Keratinocyte (primary cell): ENCODE measurements at regions not wholly inside any gene's neighbourhood (a gene's known extent, or its start where the extent isn't known, plus 50 kb on each side); places are given as distances from the start of the nearest gene placed in this dataset.

ENCODE experiments used
- DNase-seq: peaks from one replicate; pipeline ENCODE4 v3.0.0-alpha.2; 2011; ENCODE audit warnings: low read depth, missing footprints, low spot score
- FAIRE-seq: peaks from 2 replicates; lab custom pipeline; 2011; peaks lifted over from hg19 to GRCh38; lab: Jason Lieb, UNC
- H2AFZ ChIP-seq: 2 replicates; pipeline ENCODE4 v1.6.0; 2012; ENCODE audit warnings: low read length, control low read depth, inconsistent platforms; ENCODE audit not compliant: control insufficient read depth
- H3K27ac ChIP-seq: 2 replicates; pipeline ENCODE4 v1.5.1; 2011; ENCODE audit warnings: low read length; ENCODE audit not compliant: control insufficient read depth, insufficient read depth
- H3K27me3 ChIP-seq: 3 replicates; pipeline ENCODE4 v1.6.0; 2011; ENCODE audit warnings: low read length; ENCODE audit not compliant: control insufficient read depth, insufficient read depth; ENCODE audit errors: extremely low read depth
- H3K36me3 ChIP-seq, 2 experiments: 2 replicates in 1 of 2; 3 replicates in 1 of 2; pipeline ENCODE4 v1.5.1; 2011; ENCODE audit warnings: low read length in 2 of 2, mild to moderate bottlenecking in 1 of 2; ENCODE audit not compliant: control insufficient read depth in 2 of 2, insufficient read depth in 2 of 2; ENCODE audit errors: extremely low read depth in 1 of 2
- H3K4me1 ChIP-seq: 3 replicates; pipeline ENCODE4 v1.5.1; 2011; ENCODE audit warnings: low read length; ENCODE audit not compliant: control insufficient read depth, insufficient read depth; ENCODE audit errors: extremely low read depth
- H3K4me2 ChIP-seq: 3 replicates; pipeline ENCODE4 v1.6.0; 2011; ENCODE audit warnings: low read depth, low read length; ENCODE audit not compliant: control insufficient read depth, insufficient read depth; ENCODE audit errors: extremely low read depth
- H3K4me3 ChIP-seq, 3 experiments: fragments of 200-600 bp in 1 of 3; sonication (generic) in 1 of 3; 2 replicates in 2 of 3; 3 replicates in 1 of 3; pipeline ENCODE4 v1.5.1; 2011 to 2016; ENCODE audit warnings: low read length in 3 of 3, mild to moderate bottlenecking in 3 of 3, control low read depth in 2 of 3, inconsistent platforms in 1 of 3, low read depth in 1 of 3, mixed read lengths in 1 of 3, mixed run types in 1 of 3, moderate library complexity in 1 of 3; ENCODE audit not compliant: control insufficient read depth in 2 of 3, insufficient read depth in 2 of 3; ENCODE audit errors: extremely low read depth in 1 of 3
- H3K79me2 ChIP-seq: 2 replicates; pipeline ENCODE4 v1.6.0; 2012; ENCODE audit warnings: low read length; ENCODE audit not compliant: control insufficient read depth, insufficient read depth
- H3K9ac ChIP-seq: 3 replicates; pipeline ENCODE4 v1.6.0; 2011; ENCODE audit warnings: low read length; ENCODE audit not compliant: control insufficient read depth, insufficient read depth; ENCODE audit errors: extremely low read depth
- H3K9me1 ChIP-seq: 3 replicates; pipeline ENCODE4 v1.6.0; 2011; ENCODE audit warnings: low read length; ENCODE audit not compliant: control insufficient read depth, insufficient read depth; ENCODE audit errors: extremely low read depth
- H3K9me3 ChIP-seq: 2 replicates; pipeline ENCODE4 v1.5.1; 2012; ENCODE audit warnings: low read depth, low read length; ENCODE audit not compliant: control insufficient read depth
- H4K20me1 ChIP-seq: 3 replicates; pipeline ENCODE4 v1.6.0; 2011; ENCODE audit warnings: low read length; ENCODE audit not compliant: control insufficient read depth, insufficient read depth; ENCODE audit errors: extremely low read depth
- EZH2 ChIP-seq: IDR thresholded peaks from one replicate; pipeline ENCODE4 v1.6.1; 2012; ENCODE audit warnings: inconsistent platforms, mild to moderate bottlenecking, low read length, moderate library complexity
- dilution Hi-C: fragments of 300-500 bp; cut with MboI; formaldehyde crosslinking; loops from one replicate; pipeline ENCODE4 v1.7.0; 2020; ENCODE audit warnings: low sequenced_read_pairs; ENCODE audit not compliant: extremely low pct_ligation_motif_present
- TF ChIP-seq, protein P1 (sequence below), 3 experiments: IDR thresholded peaks in 1 of 3; conservative IDR thresholded peaks in 1 of 3; optimal IDR thresholded peaks in 1 of 3; 2 replicates in 2 of 3; 3 replicates in 1 of 3; pipeline versions ENCODE3 to v1.5.1; 2011; ENCODE audit warnings: low read length in 3 of 3, mild to moderate bottlenecking in 3 of 3, moderate library complexity in 2 of 3, control low read depth in 1 of 3, inconsistent platforms in 1 of 3; ENCODE audit not compliant: insufficient read depth in 2 of 3; ENCODE audit errors: extremely low read depth in 1 of 3

DNA sequence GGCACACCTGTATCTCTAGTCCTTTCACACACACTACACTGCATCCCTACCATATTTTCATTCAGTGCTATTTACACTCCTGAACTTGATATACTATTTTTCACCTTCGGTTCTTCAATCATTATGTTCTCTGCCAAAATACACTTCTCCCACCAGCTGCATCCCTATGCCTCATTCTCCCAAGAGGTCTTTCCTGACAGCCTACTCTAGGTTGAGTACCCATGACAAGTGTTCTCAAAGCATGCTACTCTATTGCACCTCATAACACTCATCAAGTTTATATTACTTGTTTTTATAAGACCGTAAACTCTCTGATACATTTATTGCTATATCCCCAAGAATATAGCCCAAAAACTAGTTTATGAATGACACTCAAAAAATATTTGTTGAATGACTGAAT lies 549.5 kb downstream of the PYDC2 start:
- no peak overlapping the region for H3K9ac ChIP-seq
- H3K4me3 ChIP-seq = no peak overlapping the region
- H3K27me3 ChIP-seq = no peaks in the 10 kb centered on the region
- no peaks in the 10 kb centered on the region for H3K4me1 ChIP-seq
- H3K9me3 ChIP-seq = no peaks in the 10 kb centered on the region
- H3K9me1 ChIP-seq = no peaks in the 10 kb centered on the region
- no peak overlapping the region for H2AFZ ChIP-seq
- TF ChIP-seq, protein P1, sequence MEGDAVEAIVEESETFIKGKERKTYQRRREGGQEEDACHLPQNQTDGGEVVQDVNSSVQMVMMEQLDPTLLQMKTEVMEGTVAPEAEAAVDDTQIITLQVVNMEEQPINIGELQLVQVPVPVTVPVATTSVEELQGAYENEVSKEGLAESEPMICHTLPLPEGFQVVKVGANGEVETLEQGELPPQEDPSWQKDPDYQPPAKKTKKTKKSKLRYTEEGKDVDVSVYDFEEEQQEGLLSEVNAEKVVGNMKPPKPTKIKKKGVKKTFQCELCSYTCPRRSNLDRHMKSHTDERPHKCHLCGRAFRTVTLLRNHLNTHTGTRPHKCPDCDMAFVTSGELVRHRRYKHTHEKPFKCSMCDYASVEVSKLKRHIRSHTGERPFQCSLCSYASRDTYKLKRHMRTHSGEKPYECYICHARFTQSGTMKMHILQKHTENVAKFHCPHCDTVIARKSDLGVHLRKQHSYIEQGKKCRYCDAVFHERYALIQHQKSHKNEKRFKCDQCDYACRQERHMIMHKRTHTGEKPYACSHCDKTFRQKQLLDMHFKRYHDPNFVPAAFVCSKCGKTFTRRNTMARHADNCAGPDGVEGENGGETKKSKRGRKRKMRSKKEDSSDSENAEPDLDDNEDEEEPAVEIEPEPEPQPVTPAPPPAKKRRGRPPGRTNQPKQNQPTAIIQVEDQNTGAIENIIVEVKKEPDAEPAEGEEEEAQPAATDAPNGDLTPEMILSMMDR (optimal IDR thresholded peaks at IDR 0.05 in 1 of 3, IDR thresholded peaks at IDR 0.05 in 1 of 3, conservative IDR thresholded peaks at IDR 0.05 in 1 of 3; ENCODE audit: extremely low read depth in 1 of 3, insufficient read depth in 2 of 3, low read length in 3 of 3) = no peak
- no peak for TF ChIP-seq EZH2
- dilution Hi-C loops = no loop called here
- no peaks in the 10 kb centered on the region for H3K36me3 ChIP-seq
- DNase-seq (no peak), FAIRE-seq (no peak)
- H3K27ac ChIP-seq = no peak overlapping the region
- H3K79me2 ChIP-seq = no peaks in the 10 kb centered on the region
- no peaks in the 10 kb centered on the region for H4K20me1 ChIP-seq
- no peak overlapping the region for H3K4me2 ChIP-seq

DNA sequence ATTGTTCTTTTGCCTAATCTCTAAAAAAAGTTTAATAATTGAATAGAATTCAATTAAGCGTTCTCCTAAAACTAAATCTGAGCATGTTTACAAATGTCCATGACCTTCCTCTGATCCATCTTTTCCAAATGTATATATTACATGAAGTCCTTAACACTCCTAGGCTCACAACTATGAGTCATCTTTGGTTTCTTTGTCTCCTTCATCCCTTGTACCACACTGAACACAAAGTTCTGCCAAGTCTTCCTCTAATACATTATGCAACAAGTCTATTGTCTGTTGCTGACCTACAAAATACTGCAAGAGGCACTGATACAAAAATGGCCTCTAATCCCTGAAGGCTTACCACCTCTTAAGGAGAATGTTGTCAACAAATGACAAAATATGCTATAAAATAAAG lies 550.2 kb downstream of the PYDC2 start:
- Histone ChIP-seq H3K4me2 (no peak overlapping the region), H2AFZ (no peak overlapping the region), H3K9me3 (no peaks in the 10 kb centered on the region), H3K9ac (no peak overlapping the region), H3K27me3 (no peaks in the 10 kb centered on the region), H3K4me3 (no peak overlapping the region), H3K36me3 (no peaks in the 10 kb centered on the region), H3K27ac (no peak overlapping the region), H3K9me1 (no peaks in the 10 kb centered on the region), H4K20me1 (no peaks in the 10 kb centered on the region), H3K4me1 (no peaks in the 10 kb centered on the region), H3K79me2 (no peaks in the 10 kb centered on the region)
- TF ChIP-seq EZH2 = no peak
- TF ChIP-seq, protein P1 (optimal IDR thresholded peaks at IDR 0.05 in 1 of 3, IDR thresholded peaks at IDR 0.05 in 1 of 3, conservative IDR thresholded peaks at IDR 0.05 in 1 of 3; ENCODE audit: extremely low read depth in 1 of 3, insufficient read depth in 2 of 3, low read length in 3 of 3) = no peak
- FAIRE-seq = no peak
- dilution Hi-C loops = no loop called here
- no peak for DNase-seq
